Tibial artery (tissue), 4 donors: ENCODE measurements at regions not wholly inside any gene's neighbourhood (a gene's known extent, or its start where the extent isn't known, plus 50 kb on each side); places are given as distances from the start of the nearest gene placed in this dataset.

Source experiments
- DNase-seq, 2 donors: peaks; one replicate each; pipeline ENCODE4 v3.0.0-alpha.2; 2019
- H3K27ac ChIP-seq, 2 donors: fragments of 200-600 bp; sonication (generic) in 1 of 2; 1 replicate in 1 of 2; 2 replicates in 1 of 2; pipeline ENCODE4 v1.5.1; 2018 to 2019; ENCODE audit warnings: mild to moderate bottlenecking in 1 of 2
- H3K27me3 ChIP-seq, 2 donors: fragments of 200-600 bp; sonication (generic) in 1 of 2; one replicate each; pipeline versions ENCODE4 v1.5.1 to v1.6.0; 2016 to 2019
- H3K36me3 ChIP-seq, 3 donors: fragments of 200-600 bp; sonication (generic) in 2 of 3; one replicate each; pipeline ENCODE4 v1.5.1; 2016 to 2019; ENCODE audit warnings: mild to moderate bottlenecking in 2 of 3
- H3K4me1 ChIP-seq, 4 donors: fragments of 200-600 bp; sonication (generic) in 2 of 4; 1 replicate in 3 of 4; 2 replicates in 1 of 4; pipeline ENCODE4 v1.5.1; 2016 to 2019
- H3K4me3 ChIP-seq, 2 donors: fragments of 200-600 bp; sonication (generic) in 1 of 2; 1 replicate in 1 of 2; 2 replicates in 1 of 2; pipeline ENCODE4 v1.5.1; 2018 to 2019; ENCODE audit warnings: mild to moderate bottlenecking in 2 of 2
- H3K9me3 ChIP-seq, 3 donors: fragments of 200-600 bp; sonication (generic) in 1 of 3; one replicate each; pipeline ENCODE4 v1.5.1; 2016 to 2019
- intact Hi-C: fragments of 100-400 bp; cut with DNase I; formaldehyde crosslinking; loops from one replicate; pipeline ENCODE4 v1.15.0; 2023; ENCODE audit warnings: low total_unique reads
- TF ChIP-seq, protein P1 (sequence below), 2 experiments: fragments of 200-600 bp in 1 of 2; fragments of 450-650 bp in 1 of 2; IDR thresholded peaks; one replicate each; pipeline ENCODE4 v1.5.1; 2017 to 2019; ENCODE audit warnings: antibody characterized with exemption in 2 of 2, mild to moderate bottlenecking in 1 of 2, moderate library complexity in 1 of 2

DNA sequence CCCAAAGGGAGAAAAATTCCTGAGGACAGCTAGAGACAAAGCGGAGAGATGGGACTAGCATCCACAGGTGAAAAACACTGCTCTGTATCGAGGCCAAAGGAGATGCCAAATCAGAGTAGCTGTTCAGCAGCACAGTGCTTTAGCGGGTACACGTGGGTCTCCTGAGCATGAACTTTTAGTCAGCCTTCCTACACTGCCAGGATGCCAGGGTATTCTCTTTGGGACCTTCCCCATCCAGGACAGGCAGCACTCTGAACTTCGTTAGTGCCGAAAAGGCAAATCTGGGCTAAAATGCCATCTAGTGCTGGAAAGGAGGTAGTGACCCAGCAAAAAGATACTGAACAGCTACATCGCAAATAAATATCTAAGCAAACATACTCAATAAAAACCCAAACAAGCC lies 64.9 kb downstream of the C6orf58 start:
- H3K27ac ChIP-seq, result no peak overlapping the region
- no peak for DNase-seq
- H3K9me3 ChIP-seq, result no peaks in the 10 kb centered on the region
- H3K4me3 ChIP-seq, result no peak overlapping the region
- no peaks in the 10 kb centered on the region for H3K27me3 ChIP-seq
- H3K36me3 ChIP-seq, result no peaks in the 10 kb centered on the region
- TF ChIP-seq, protein P1, sequence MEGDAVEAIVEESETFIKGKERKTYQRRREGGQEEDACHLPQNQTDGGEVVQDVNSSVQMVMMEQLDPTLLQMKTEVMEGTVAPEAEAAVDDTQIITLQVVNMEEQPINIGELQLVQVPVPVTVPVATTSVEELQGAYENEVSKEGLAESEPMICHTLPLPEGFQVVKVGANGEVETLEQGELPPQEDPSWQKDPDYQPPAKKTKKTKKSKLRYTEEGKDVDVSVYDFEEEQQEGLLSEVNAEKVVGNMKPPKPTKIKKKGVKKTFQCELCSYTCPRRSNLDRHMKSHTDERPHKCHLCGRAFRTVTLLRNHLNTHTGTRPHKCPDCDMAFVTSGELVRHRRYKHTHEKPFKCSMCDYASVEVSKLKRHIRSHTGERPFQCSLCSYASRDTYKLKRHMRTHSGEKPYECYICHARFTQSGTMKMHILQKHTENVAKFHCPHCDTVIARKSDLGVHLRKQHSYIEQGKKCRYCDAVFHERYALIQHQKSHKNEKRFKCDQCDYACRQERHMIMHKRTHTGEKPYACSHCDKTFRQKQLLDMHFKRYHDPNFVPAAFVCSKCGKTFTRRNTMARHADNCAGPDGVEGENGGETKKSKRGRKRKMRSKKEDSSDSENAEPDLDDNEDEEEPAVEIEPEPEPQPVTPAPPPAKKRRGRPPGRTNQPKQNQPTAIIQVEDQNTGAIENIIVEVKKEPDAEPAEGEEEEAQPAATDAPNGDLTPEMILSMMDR (IDR thresholded peaks at IDR 0.05), result peak in 1 of 2 experiments; percentile 32
- no peaks in the 10 kb centered on the region for H3K4me1 ChIP-seq
- intact Hi-C loops, result no loop called here
